HepG2 (cell line): ENCODE measurements at regions not wholly inside any gene's neighbourhood (a gene's known extent, or its start where the extent isn't known, plus 50 kb on each side); places are given as distances from the start of the nearest gene placed in this dataset.

Experiments
- small RNA-seq, 3 experiments: library from RNA; depleted of rRNA; stranded (forward); fragments of <200 nt; gene quantifications; one replicate each; pipeline ENCODE3, GENCODE V24; 2012; ENCODE audit warnings: low read depth in 2 of 3, low replicate concordance in 1 of 3; ENCODE audit not compliant: insufficient read length in 3 of 3, insufficient read depth in 2 of 3

Small RNA genes in the stretch of these regions (small RNA-seq; reads per million reads assigned to genes)
- gene BX323014.1 (0 reads per million in 3 experiments), gene RN7SL299P (0 reads per million in 3 experiments)
